A549 (cell line): ENCODE measurements at regions not wholly inside any gene's neighbourhood (a gene's known extent, or its start where the extent isn't known, plus 50 kb on each side); places are given as distances from the start of the nearest gene placed in this dataset.

Source experiments
- KDM1A ChIP-seq: fragments of 200-600 bp; sonication (generic); IDR thresholded peaks from 2 replicates; pipeline ENCODE4 v1.6.1; 2016; ENCODE audit warnings: low read depth, mild to moderate bottlenecking
- MAZ ChIP-seq: fragments of 150-350 bp; IDR thresholded peaks from 2 replicates; pipeline ENCODE4 v1.6.1; 2014; ENCODE audit warnings: antibody characterized with exemption, low read depth, low read length, borderline replicate concordance
- NFE2L2 ChIP-seq: fragments of 150-350 bp; conservative IDR thresholded peaks from 2 replicates; pipeline ENCODE4 v1.6.1; 2014; ENCODE audit warnings: low read length
- POLR2A ChIP-seq: IDR thresholded peaks from 2 replicates; pipeline ENCODE4 v1.6.1; 2012; ENCODE audit warnings: mild to moderate bottlenecking, low read length
- POLR2AphosphoS2 ChIP-seq: conservative IDR thresholded peaks from 2 replicates; pipeline ENCODE4 v1.6.1; 2012; ENCODE audit warnings: low read length, improper control_type of control experiment, inconsistent platforms
- RAD21 ChIP-seq, 2 experiments: fragments of >200 bp in 1 of 2; sonication (Bioruptor Twin) in 1 of 2; formaldehyde crosslinking in 1 of 2; IDR thresholded peaks in 1 of 2; conservative IDR thresholded peaks in 1 of 2; 2 replicates in 1 of 2; 3 replicates in 1 of 2; pipeline ENCODE4 v1.6.1; 2012 to 2018; ENCODE audit warnings: inconsistent platforms in 1 of 2
- RARB ChIP-seq: fragments of 250-450 bp; sonication (Bioruptor Pico); IDR thresholded peaks from 2 replicates; pipeline ENCODE4 v1.8.0; 2021; ENCODE audit warnings: mild to moderate bottlenecking, moderate library complexity
- TF ChIP-seq, protein P1 (sequence below): fragments of >200 bp; sonication (Bioruptor Twin); formaldehyde crosslinking; IDR thresholded peaks from 3 replicates; pipeline ENCODE4 v1.5.1; 2016
- TF ChIP-seq, protein P2 (sequence below): IDR thresholded peaks from 2 replicates; pipeline ENCODE4 v1.6.1; 2012
- TF ChIP-seq, protein P3 (sequence below): fragments of 150-350 bp; IDR thresholded peaks from 2 replicates; pipeline ENCODE4 v1.6.1; 2014; ENCODE audit warnings: low read depth, mild to moderate bottlenecking, low read length
- TF ChIP-seq, protein P4 (sequence below): fragments of 450-650 bp; IDR thresholded peaks from 2 replicates; pipeline ENCODE4 v1.6.1; 2014; ENCODE audit warnings: antibody characterized with exemption

- TF ChIP-seq, protein P1, sequence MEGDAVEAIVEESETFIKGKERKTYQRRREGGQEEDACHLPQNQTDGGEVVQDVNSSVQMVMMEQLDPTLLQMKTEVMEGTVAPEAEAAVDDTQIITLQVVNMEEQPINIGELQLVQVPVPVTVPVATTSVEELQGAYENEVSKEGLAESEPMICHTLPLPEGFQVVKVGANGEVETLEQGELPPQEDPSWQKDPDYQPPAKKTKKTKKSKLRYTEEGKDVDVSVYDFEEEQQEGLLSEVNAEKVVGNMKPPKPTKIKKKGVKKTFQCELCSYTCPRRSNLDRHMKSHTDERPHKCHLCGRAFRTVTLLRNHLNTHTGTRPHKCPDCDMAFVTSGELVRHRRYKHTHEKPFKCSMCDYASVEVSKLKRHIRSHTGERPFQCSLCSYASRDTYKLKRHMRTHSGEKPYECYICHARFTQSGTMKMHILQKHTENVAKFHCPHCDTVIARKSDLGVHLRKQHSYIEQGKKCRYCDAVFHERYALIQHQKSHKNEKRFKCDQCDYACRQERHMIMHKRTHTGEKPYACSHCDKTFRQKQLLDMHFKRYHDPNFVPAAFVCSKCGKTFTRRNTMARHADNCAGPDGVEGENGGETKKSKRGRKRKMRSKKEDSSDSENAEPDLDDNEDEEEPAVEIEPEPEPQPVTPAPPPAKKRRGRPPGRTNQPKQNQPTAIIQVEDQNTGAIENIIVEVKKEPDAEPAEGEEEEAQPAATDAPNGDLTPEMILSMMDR, result no peak
- TF ChIP-seq, protein P2, sequence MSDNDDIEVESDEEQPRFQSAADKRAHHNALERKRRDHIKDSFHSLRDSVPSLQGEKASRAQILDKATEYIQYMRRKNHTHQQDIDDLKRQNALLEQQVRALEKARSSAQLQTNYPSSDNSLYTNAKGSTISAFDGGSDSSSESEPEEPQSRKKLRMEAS, result no peak
- no peak for TF ChIP-seq RARB (CRISPR knock-in tag)
- TF ChIP-seq, protein P3, sequence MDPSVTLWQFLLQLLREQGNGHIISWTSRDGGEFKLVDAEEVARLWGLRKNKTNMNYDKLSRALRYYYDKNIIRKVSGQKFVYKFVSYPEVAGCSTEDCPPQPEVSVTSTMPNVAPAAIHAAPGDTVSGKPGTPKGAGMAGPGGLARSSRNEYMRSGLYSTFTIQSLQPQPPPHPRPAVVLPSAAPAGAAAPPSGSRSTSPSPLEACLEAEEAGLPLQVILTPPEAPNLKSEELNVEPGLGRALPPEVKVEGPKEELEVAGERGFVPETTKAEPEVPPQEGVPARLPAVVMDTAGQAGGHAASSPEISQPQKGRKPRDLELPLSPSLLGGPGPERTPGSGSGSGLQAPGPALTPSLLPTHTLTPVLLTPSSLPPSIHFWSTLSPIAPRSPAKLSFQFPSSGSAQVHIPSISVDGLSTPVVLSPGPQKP, result no peak
- no peak for TF ChIP-seq POLR2AphosphoS2
- TF ChIP-seq RAD21 (conservative IDR thresholded peaks at IDR 0.05 in 1 of 2, IDR thresholded peaks at IDR 0.05 in 1 of 2), result no peak
- TF ChIP-seq NFE2L2, result no peak
- TF ChIP-seq POLR2A, result no peak
- no peak for TF ChIP-seq MAZ
- TF ChIP-seq, protein P4, sequence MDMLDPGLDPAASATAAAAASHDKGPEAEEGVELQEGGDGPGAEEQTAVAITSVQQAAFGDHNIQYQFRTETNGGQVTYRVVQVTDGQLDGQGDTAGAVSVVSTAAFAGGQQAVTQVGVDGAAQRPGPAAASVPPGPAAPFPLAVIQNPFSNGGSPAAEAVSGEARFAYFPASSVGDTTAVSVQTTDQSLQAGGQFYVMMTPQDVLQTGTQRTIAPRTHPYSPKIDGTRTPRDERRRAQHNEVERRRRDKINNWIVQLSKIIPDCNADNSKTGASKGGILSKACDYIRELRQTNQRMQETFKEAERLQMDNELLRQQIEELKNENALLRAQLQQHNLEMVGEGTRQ, result no peak
- no peak for TF ChIP-seq KDM1A
These were observed 219.1 kb downstream of the MYLK4 start for GRCh38 chr6:2531426-2532215.
